Rectal smooth muscle tissue (tissue), 1 donor: ENCODE measurements at regions not wholly inside any gene's neighbourhood (a gene's known extent, or its start where the extent isn't known, plus 50 kb on each side); places are given as distances from the start of the nearest gene placed in this dataset.

Experiments
- H3K27ac ChIP-seq: one replicate; pipeline ENCODE4 v1.7.0; 2013; ENCODE audit warnings: low read depth, low read length, inconsistent platforms
- H3K27me3 ChIP-seq: one replicate; pipeline ENCODE4 v1.7.0; 2013; ENCODE audit warnings: low read length; ENCODE audit not compliant: control insufficient read depth, insufficient read depth
- H3K36me3 ChIP-seq: one replicate; pipeline ENCODE4 v1.7.0; 2013; ENCODE audit warnings: low read length; ENCODE audit not compliant: control insufficient read depth, insufficient read depth
- H3K4me1 ChIP-seq: one replicate; pipeline ENCODE4 v1.7.0; 2013; ENCODE audit warnings: low read length; ENCODE audit not compliant: control insufficient read depth, insufficient read depth
- H3K4me3 ChIP-seq: one replicate; pipeline ENCODE4 v1.7.0; 2013; ENCODE audit warnings: low read length
- H3K9ac ChIP-seq: one replicate; pipeline ENCODE4 v1.7.0; 2013; ENCODE audit warnings: low read length

- H3K9ac ChIP-seq, result no peak overlapping the region
- H3K36me3 ChIP-seq, result no peaks in the 10 kb centered on the region
- no peaks in the 10 kb centered on the region for H3K27me3 ChIP-seq
- H3K4me1 ChIP-seq, result no peaks in the 10 kb centered on the region
- no peak overlapping the region for H3K4me3 ChIP-seq
- H3K27ac ChIP-seq, result no peak overlapping the region
Observed at GRCh38 chr10:90587561-90587960, 270.3 kb downstream of the HTR7 start.

- Histone ChIP-seq H3K4me3 (no peak overlapping the region), H3K27me3 (no peaks in the 10 kb centered on the region), H3K9ac (no peak overlapping the region), H3K27ac (no peak overlapping the region), H3K4me1 (no peaks in the 10 kb centered on the region), H3K36me3 (no peaks in the 10 kb centered on the region)
Observed at GRCh38 chr10:90588222-90588621, 269.6 kb downstream of the HTR7 start.

- H3K27me3 ChIP-seq, result no peaks in the 10 kb centered on the region
- no peak overlapping the region for H3K27ac ChIP-seq
- H3K4me3 ChIP-seq, result no peak overlapping the region
- no peak overlapping the region for H3K9ac ChIP-seq
- H3K4me1 ChIP-seq, result no peaks in the 10 kb centered on the region
- H3K36me3 ChIP-seq, result no peaks in the 10 kb centered on the region
Observed at GRCh38 chr10:90589825-90590224, 268.0 kb downstream of the HTR7 start.

- H3K9ac ChIP-seq, result no peak overlapping the region
- no peak overlapping the region for H3K27ac ChIP-seq
- H3K4me3 ChIP-seq, result no peak overlapping the region
- no peaks in the 10 kb centered on the region for H3K4me1 ChIP-seq
- H3K36me3 ChIP-seq, result no peaks in the 10 kb centered on the region
- no peaks in the 10 kb centered on the region for H3K27me3 ChIP-seq
Observed at GRCh38 chr10:90591629-90592028, 266.2 kb downstream of the HTR7 start.

GRCh38 chr10:90592638-90593302 lies 265.1 kb downstream of the HTR7 start:
- H3K9ac ChIP-seq, result no peak overlapping the region
- no peaks in the 10 kb centered on the region for H3K27me3 ChIP-seq
- no peak overlapping the region for H3K27ac ChIP-seq
- H3K4me3 ChIP-seq, result no peak overlapping the region
- H3K36me3 ChIP-seq, result no peaks in the 10 kb centered on the region
- H3K4me1 ChIP-seq, result no peaks in the 10 kb centered on the region

GRCh38 chr10:90598513-90598912 lies 259.3 kb downstream of the HTR7 start:
- H3K9ac ChIP-seq, result no peak overlapping the region
- H3K27me3 ChIP-seq, result no peaks in the 10 kb centered on the region
- no peak overlapping the region for H3K4me3 ChIP-seq
- H3K27ac ChIP-seq, result no peak overlapping the region
- no peaks in the 10 kb centered on the region for H3K4me1 ChIP-seq
- no peaks in the 10 kb centered on the region for H3K36me3 ChIP-seq

- Histone ChIP-seq H3K27ac (no peak overlapping the region), H3K36me3 (no peaks in the 10 kb centered on the region), H3K27me3 (no peaks in the 10 kb centered on the region), H3K9ac (no peak overlapping the region), H3K4me1 (no peaks in the 10 kb centered on the region), H3K4me3 (no peak overlapping the region)
Observed at GRCh38 chr10:90602862-90603610, 254.8 kb downstream of the HTR7 start.

GRCh38 chr10:90604636-90605035 lies 253.2 kb downstream of the HTR7 start:
- H3K36me3 ChIP-seq, result no peaks in the 10 kb centered on the region
- no peaks in the 10 kb centered on the region for H3K27me3 ChIP-seq
- no peak overlapping the region for H3K27ac ChIP-seq
- H3K9ac ChIP-seq, result no peak overlapping the region
- H3K4me3 ChIP-seq, result no peak overlapping the region
- H3K4me1 ChIP-seq, result no peaks in the 10 kb centered on the region

GRCh38 chr10:90605506-90605905 lies 252.3 kb downstream of the HTR7 start:
- Histone ChIP-seq H3K36me3 (no peaks in the 10 kb centered on the region), H3K27ac (no peak overlapping the region), H3K4me3 (no peak overlapping the region), H3K27me3 (no peaks in the 10 kb centered on the region), H3K4me1 (no peaks in the 10 kb centered on the region), H3K9ac (no peak overlapping the region)

- Histone ChIP-seq H3K27me3 (no peaks in the 10 kb centered on the region), H3K36me3 (no peaks in the 10 kb centered on the region), H3K9ac (no peak overlapping the region), H3K27ac (no peak overlapping the region), H3K4me1 (no peaks in the 10 kb centered on the region), H3K4me3 (no peak overlapping the region)
Observed at GRCh38 chr10:90612276-90612675, 245.6 kb downstream of the HTR7 start.

GRCh38 chr10:90614631-90615030 lies 243.2 kb downstream of the HTR7 start:
- no peak overlapping the region for H3K9ac ChIP-seq
- no peak overlapping the region for H3K27ac ChIP-seq
- H3K4me3 ChIP-seq, result no peak overlapping the region
- no peaks in the 10 kb centered on the region for H3K36me3 ChIP-seq
- no peaks in the 10 kb centered on the region for H3K4me1 ChIP-seq
- H3K27me3 ChIP-seq, result no peaks in the 10 kb centered on the region

GRCh38 chr10:90621577-90621976 lies 236.3 kb downstream of the HTR7 start:
- no peaks in the 10 kb centered on the region for H3K27me3 ChIP-seq
- H3K4me3 ChIP-seq, result no peak overlapping the region
- H3K4me1 ChIP-seq, result no peaks in the 10 kb centered on the region
- H3K27ac ChIP-seq, result no peak overlapping the region
- H3K36me3 ChIP-seq, result no peaks in the 10 kb centered on the region
- no peak overlapping the region for H3K9ac ChIP-seq
